Renal cortex interstitium (tissue), 11 donors: ENCODE measurements at regions not wholly inside any gene's neighbourhood (a gene's known extent, or its start where the extent isn't known, plus 50 kb on each side); places are given as distances from the start of the nearest gene placed in this dataset.

Experiments
- DNase-seq, 11 donors: peaks; one replicate each; pipeline ENCODE4 v3.0.0-alpha.2; 2013; ENCODE audit warnings: low read depth in 9 of 11, low spot score in 4 of 11; ENCODE audit errors: extremely low read depth in 1 of 11

- DNase-seq: no peak
Measured at GRCh38 chr11:23124249-23124648, 264.0 kb upstream of the CCDC179 start.

- no peak for DNase-seq
Measured at GRCh38 chr11:23124996-23125395, 264.7 kb upstream of the CCDC179 start.

- no peak for DNase-seq
Measured at GRCh38 chr11:23127706-23128105, 267.4 kb upstream of the CCDC179 start.

- DNase-seq: no peak
Measured at GRCh38 chr11:23134627-23135026, 274.4 kb upstream of the CCDC179 start.

- peak in 4 of 11 donors; percentile 6 to 49 (median 26) for DNase-seq
Measured at GRCh38 chr11:23138761-23139160, 278.5 kb upstream of the CCDC179 start.

- peak in 1 of 11 donors; percentile 11 for DNase-seq
Measured at GRCh38 chr11:23143022-23143421, 282.7 kb upstream of the CCDC179 start.

GRCh38 chr11:23151819-23152218, 291.5 kb upstream of the CCDC179 start:
- DNase-seq: no peak

- no peak for DNase-seq
Measured at GRCh38 chr11:23155503-23155902, 295.2 kb upstream of the CCDC179 start.

GRCh38 chr11:23164022-23164421, 303.7 kb upstream of the CCDC179 start:
- DNase-seq: no peak

- no peak for DNase-seq
Measured at GRCh38 chr11:23166376-23166775, 306.1 kb upstream of the CCDC179 start.

- no peak for DNase-seq
Measured at GRCh38 chr11:23179609-23180008, 319.3 kb upstream of the CCDC179 start.

- no peak for DNase-seq
Measured at GRCh38 chr11:23181022-23181807, 320.9 kb upstream of the CCDC179 start.

- no peak for DNase-seq
Measured at GRCh38 chr11:23192256-23192655, 332.0 kb upstream of the CCDC179 start.

- DNase-seq: no peak
Measured at GRCh38 chr11:23201936-23202522, 341.8 kb upstream of the CCDC179 start.

GRCh38 chr11:23202611-23203010, 342.3 kb upstream of the CCDC179 start:
- DNase-seq: no peak

- no peak for DNase-seq
Measured at GRCh38 chr11:23205156-23205871, 345.0 kb upstream of the CCDC179 start.

- DNase-seq: no peak
Measured at GRCh38 chr11:23206741-23207336, 346.6 kb upstream of the CCDC179 start.

GRCh38 chr11:23211221-23211620, 350.9 kb upstream of the CCDC179 start:
- DNase-seq: no peak

- peak in 4 of 11 donors; percentile 5 to 8 (median 6) for DNase-seq
Measured at GRCh38 chr11:23212807-23213206, 352.5 kb upstream of the CCDC179 start.

GRCh38 chr11:23217072-23217471, 356.8 kb upstream of the CCDC179 start:
- DNase-seq: no peak
